ENCODE measurements at regions not wholly inside any gene's neighbourhood (a gene's known extent, or its start where the extent isn't known, plus 50 kb on each side); places are given as distances from the start of the nearest gene placed in this dataset.

GRCh38 chr10:30215141-30215540 is 133.9 kb downstream of the MTPAP start:
- TF ChIP-seq CTCF (conservative IDR thresholded peaks at IDR 0.05; ENCODE audit: low read length) (no peak), EZH2phosphoT487 (IDR thresholded peaks at IDR 0.05; ENCODE audit: borderline replicate concordance) (no peak)

Measured in Loucy (cell line).